ENCODE measurements at regions not wholly inside any gene's neighbourhood (a gene's known extent, or its start where the extent isn't known, plus 50 kb on each side); places are given as distances from the start of the nearest gene placed in this dataset.

GRCh38 chr10:118835682-118836326 is 81.0 kb upstream of the CACUL1 start:
- DNase-seq (ENCODE audit: low spot score), result peak; percentile 65

DNA sequence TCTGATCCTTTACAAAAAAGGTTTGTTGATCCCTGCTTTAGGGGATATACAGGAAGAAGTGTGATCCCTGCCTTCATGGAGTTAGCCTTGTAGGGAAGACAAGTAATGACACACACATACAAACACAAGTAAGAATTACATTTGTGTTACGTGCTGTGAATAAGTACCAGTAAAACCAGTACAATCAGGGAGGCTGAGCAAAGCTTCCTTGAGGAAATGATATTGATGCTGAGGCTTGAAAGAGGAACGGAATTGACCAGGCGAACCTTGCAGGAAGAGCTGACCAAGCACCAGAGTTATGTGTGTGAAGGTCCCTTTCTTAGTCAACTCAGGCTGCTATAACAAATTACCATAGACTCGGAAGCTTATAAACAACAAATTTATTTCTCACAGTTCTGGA is 83.6 kb upstream of the CACUL1 start:
- no peak for DNase-seq (ENCODE audit: low spot score)

DNA sequence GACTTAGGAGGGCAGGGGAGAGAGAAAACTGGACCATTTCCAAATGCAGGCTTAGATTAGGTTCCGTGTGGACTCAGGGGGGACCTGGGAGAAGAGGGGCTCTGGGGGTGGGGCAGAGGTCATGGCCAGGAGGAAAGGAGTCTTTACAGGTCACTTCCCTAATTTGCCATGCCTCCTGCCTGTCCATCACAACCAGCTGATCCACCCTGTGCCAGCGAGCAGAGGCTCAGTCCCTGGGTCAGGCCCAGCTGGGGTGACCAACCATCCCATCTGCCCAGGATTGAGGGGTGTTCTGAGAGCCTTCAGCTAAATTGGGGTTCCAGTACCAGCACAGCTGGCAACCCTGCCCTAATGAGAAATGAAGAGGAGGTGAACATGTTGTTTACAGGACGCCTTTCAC is 84.6 kb upstream of the CACUL1 start:
- no peak for DNase-seq (ENCODE audit: low spot score)

- peak; percentile 59 for DNase-seq (ENCODE audit: low spot score)
These were observed 85.5 kb upstream of the CACUL1 start for GRCh38 chr10:118840071-118840775.

GRCh38 chr10:118840776-118841468 is 86.2 kb upstream of the CACUL1 start:
- DNase-seq (ENCODE audit: low spot score), result no peak

GRCh38 chr10:118841881-118842605 is 87.3 kb upstream of the CACUL1 start:
- no peak for DNase-seq (ENCODE audit: low spot score)

- DNase-seq (ENCODE audit: low spot score), result no peak
These were observed 88.3 kb upstream of the CACUL1 start for GRCh38 chr10:118842843-118843624.

DNA sequence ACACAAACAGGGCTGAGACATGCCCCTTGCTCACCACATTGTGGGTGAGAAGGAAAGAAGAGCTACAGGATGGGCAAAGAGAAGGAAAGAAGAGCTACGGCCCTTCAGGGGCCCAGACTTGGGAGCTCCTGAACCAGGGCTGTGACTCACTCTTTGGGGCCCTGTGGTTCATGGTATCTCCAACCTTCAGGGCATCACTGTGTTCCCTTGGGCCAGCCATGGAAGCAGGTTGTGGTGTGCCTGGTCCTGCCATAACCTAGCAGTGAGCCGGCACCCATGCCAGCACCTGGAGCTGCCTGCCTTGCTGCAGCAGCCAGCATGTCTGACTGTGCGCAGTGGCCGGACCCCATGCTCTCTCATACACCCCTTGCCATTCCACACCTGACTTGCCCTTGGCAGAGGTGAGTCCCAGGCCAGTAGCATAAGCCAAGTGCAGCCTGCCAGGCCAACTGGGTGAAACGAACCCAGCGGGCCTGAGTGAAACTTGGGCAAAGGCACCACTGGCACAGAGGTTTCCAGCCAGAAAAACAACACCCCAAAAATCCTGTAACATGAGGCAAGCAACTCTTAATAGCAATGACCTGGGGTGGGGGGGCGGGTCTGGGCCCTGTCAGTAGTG is 89.0 kb upstream of the CACUL1 start:
- no peak for DNase-seq (ENCODE audit: low spot score)

DNA sequence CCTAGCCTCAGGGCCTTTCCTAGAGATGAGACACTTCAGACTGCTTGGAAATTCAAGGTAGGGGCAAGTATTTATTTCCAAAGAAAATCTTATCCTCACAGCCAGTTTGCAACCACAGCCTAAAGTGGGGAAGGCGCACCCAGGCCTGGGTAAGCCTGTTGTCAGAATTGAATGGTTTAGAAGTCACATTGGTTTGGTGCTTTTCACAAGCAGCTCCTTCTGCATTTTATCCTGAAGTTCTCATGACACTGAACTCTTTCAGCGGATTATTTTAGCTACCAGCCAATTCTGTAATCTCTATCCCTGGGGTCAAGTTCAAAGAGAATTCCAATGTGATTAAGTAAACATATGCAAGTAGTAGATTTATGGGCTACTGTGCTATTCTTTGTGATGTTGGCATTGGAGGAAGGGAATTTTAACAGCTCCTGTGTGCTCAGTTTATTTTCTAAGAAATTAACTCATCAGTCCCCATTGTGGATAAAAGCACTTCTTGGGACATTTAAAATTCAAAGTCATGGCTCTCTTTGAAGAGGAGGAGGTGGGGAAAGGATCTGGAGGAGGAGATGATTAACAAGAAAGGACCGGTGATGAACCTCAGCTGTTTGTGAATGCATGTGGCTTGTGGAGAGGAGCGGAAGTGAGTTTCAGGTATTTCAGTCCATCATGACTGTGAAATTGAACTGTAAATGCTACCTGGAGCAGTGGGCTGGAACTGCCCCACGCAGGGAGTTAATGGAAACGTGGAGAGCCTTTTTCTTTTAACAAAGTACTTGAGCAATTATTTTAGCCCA is 90.2 kb upstream of the CACUL1 start:
- DNase-seq (ENCODE audit: low spot score), result peak; percentile 20

DNA sequence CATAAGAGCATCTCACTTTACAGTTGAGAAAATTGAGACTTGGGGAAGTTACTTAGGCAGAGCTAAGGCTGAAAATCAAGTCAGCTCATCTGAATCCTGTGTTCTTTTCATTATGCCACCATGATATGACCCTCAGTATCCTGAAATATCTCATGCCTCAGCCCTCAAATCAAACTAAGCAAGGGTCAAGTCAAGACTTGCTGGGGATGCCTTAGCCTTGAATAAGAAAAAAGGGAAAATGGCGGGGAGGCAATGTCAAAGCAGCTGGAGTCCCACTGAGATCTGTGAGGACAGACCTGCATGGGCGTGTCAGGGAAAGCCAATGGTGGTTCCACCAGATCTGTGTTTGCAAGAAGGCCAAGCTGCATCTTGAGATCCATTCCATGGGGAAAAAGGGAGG is 91.0 kb upstream of the CACUL1 start:
- no peak for DNase-seq (ENCODE audit: low spot score)

GRCh38 chr10:118850418-118851061 is 95.8 kb upstream of the CACUL1 start:
- DNase-seq (ENCODE audit: low spot score), result peak; percentile 50

DNA sequence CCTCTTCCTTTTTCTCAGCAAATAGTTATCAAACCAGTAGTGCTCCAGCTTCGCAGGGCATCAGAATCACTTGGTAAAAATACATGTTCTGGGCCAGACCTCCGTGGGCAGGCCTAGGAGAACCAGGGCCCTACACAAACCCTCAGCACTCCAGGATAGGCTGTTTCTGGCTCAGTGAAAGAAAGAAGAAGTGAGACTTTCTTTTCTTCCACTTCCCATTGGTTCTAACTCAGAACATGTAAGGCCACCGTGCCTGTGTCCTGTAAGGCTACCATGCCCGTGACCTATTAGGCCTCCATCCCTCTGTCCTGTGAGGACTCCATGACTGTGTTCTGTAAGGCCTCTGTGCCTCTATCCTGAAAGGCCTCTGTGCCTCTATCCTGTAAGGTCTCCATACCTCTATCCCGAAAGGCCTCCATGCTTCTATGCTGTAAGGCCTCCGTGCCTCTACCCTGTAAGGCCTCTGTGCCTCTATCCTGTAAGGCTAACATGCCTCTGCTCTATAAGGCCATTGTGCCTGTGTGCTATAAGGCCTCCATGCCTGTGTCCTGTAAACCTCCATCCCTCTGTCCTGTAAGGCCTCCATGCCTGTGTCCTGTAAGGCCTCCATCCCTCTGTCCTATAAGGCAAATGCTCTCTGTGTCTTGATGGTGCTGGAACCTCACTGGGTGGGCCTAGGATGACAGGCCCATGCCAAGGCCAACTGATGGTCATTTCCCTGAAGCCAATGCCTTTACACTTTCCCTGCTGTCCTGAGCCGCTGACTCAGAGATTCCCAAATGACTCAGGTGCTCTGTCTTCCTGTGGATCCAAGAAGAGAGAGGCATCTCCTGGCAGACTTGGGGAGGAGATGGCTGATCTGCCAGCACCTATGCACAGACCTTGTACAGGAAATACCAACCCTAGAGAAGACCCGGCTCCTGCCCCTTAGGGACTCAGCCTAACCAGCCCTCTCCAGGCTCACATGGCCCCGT is 96.6 kb upstream of the CACUL1 start:
- DNase-seq (ENCODE audit: low spot score), result no peak

DNA sequence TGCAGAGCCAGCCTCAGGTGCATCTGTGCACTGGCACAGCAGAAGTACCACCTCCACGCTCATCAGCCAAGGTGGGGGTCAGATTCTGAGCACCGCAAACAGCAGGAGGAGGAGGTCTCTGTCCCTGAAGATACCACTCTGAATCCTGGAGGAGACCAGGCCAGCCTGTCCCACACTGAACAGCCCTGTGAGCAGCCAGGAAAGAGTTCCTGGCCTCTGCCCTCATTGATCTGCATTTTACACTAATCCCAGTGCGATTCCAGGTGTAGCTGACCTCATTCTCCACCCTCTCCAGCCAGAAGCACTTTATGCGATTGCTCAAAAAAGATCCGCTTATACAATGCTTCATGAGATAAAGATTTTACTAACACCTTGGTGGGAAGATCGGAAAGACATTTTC is 99.1 kb upstream of the CACUL1 start:
- DNase-seq (ENCODE audit: low spot score), result no peak

DNA sequence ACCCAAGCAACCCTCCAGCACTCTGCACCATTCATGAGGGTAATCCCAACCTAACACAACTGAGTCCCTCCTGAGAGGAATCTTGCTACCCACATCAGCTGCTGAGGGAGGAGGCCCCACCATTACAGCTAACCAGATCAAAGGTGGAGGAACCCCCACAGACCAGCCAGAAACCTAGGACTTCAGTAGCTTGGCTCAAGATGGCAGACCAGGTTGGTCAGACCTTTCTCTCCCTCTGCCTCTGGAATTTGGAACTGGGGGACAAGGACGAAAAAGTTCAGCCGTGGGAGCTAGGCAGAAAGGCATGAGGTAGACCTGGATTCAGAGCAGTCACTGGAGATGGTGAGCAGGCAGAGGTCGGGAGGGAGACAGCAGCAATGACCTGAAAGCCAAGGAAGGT is 101.3 kb upstream of the CACUL1 start:
- no peak for DNase-seq (ENCODE audit: low spot score)

GRCh38 chr10:118865998-118866693 is 111.4 kb upstream of the CACUL1 start:
- no peak for DNase-seq (ENCODE audit: low spot score)

DNA sequence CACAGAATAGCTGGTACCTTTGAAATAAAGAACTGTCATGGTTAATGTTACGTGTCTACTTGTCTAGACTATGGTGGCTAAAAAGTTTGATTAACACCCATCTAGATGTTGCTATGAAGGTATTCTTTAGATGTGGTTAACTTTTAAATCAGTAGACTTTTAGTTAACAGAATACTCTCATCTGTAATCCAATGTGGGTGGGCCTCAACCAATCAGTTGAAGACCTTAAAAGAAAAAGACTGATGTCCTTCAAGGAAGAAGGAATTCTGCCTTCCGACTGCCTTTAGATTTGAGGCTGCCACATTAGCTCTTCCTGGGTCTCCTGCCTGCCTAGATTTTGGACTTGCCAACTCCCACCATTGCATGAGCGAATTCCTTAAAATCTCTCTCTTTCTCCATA is 113.0 kb upstream of the CACUL1 start:
- no peak for DNase-seq (ENCODE audit: low spot score)

DNA sequence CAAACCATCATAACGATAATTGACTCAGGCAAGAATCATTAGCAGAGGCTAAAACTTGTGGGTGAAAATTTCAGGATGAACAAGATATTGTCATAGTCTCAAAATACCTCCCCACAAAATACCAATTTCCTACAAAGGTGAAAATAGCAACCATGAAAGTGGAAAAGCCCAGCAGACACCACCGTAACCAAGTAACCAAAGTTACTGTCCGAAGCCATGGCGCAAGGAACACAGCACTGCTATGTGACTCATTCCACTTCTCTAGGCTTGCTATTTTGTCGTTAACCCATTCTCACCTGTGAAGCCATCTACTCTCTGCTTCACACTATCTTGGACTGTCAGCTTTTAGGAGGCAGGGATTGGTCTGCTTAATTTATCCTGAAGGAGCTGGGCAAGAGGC is 113.8 kb upstream of the CACUL1 start:
- DNase-seq (ENCODE audit: low spot score), result no peak

All from LoVo (cell line).